ENCODE measurements at regions not wholly inside any gene's neighbourhood (a gene's known extent, or its start where the extent isn't known, plus 50 kb on each side); places are given as distances from the start of the nearest gene placed in this dataset.

DNA sequence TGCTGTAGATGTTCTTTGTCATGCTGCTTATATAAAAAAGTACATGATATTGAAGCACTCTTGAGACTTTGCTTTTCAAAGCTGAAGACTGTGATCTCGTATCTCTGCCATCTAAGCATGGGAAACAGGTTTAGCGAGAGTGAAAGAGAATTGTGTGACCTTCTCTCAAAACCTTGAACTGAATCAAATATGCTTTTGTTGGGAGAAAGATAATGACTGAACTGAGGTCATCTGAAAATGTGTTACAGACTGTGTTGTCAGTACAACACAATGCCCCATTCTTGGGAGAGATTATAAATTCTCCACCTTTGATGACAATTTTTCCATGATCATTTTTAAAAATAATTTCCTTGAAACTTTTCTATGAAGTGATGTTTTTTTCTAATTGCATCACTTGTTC, 272.1 kb upstream of the SEL1L start:
- no peak for TF ChIP-seq POLR2AphosphoS5 (IDR thresholded peaks at IDR 0.05)
- TF ChIP-seq, protein P1, sequence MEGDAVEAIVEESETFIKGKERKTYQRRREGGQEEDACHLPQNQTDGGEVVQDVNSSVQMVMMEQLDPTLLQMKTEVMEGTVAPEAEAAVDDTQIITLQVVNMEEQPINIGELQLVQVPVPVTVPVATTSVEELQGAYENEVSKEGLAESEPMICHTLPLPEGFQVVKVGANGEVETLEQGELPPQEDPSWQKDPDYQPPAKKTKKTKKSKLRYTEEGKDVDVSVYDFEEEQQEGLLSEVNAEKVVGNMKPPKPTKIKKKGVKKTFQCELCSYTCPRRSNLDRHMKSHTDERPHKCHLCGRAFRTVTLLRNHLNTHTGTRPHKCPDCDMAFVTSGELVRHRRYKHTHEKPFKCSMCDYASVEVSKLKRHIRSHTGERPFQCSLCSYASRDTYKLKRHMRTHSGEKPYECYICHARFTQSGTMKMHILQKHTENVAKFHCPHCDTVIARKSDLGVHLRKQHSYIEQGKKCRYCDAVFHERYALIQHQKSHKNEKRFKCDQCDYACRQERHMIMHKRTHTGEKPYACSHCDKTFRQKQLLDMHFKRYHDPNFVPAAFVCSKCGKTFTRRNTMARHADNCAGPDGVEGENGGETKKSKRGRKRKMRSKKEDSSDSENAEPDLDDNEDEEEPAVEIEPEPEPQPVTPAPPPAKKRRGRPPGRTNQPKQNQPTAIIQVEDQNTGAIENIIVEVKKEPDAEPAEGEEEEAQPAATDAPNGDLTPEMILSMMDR (IDR thresholded peaks at IDR 0.05), result no peak

Data from sigmoid colon (tissue), 4 donors.